ENCODE measurements at regions not wholly inside any gene's neighbourhood (a gene's known extent, or its start where the extent isn't known, plus 50 kb on each side); places are given as distances from the start of the nearest gene placed in this dataset.

GRCh38 chr14:53478174-53478573 lies 325.1 kb upstream of the DDHD1 start:
- in situ Hi-C loops (cut with HindIII; ENCODE audit: low pct_unique_long_range_greater_than_20kb, low sequenced_read_pairs): no loop called here

DNA sequence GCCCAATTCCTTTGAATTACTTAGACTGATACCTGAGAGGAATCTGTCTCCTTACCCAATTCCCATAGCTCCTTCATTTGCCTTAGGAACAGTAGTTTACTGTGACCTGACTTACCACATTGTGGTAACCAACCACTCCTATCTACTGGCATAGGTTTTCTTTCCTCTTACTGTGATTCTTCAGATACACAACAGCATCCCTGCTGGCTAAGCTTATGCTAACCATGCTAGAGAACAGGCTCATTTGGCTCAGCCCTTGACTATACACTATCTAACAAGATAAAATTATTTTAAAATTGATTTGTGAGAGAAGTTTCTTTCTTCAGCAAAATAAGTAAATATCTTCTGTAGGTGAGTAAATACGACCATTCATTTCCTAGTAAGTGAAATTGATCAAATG lies 320.4 kb upstream of the DDHD1 start:
- in situ Hi-C loops (cut with HindIII; ENCODE audit: low pct_unique_long_range_greater_than_20kb, low sequenced_read_pairs): no loop called here
- no peak for DNase-seq (ENCODE audit: low read depth)

More at GRCh38 chr14:53478174-53478573, 325.1 kb upstream of the DDHD1 start:
- no peak for DNase-seq (ENCODE audit: low read depth)

- DNase-seq (ENCODE audit: low read depth): no peak
- in situ Hi-C loops (cut with HindIII; ENCODE audit: low pct_unique_long_range_greater_than_20kb, low sequenced_read_pairs): no loop called here
These were observed 319.2 kb upstream of the DDHD1 start for GRCh38 chr14:53472306-53472705.

- DNase-seq (ENCODE audit: low read depth): no peak
- in situ Hi-C loops (cut with HindIII; ENCODE audit: low pct_unique_long_range_greater_than_20kb, low sequenced_read_pairs): no loop called here
These were observed 317.4 kb upstream of the DDHD1 start for GRCh38 chr14:53470351-53471043.

DNA sequence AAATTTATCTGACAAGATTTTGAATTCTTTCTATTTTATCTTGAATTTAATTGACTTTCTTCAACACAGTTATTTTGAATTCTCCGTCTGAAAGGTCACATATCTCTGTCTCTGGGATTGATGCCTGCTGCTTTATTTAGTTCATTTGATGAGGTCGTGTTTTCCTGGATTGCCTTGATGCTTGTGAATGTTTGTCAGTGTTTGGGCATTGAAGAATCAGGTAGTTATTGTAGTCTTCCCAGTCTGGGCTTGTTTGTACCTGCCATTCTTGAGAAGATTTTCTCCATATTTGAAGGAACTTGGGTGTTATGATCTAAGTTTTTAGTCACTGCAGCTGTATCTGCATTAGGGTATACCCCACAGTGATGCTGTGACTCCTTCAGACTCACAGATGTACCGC lies 315.8 kb upstream of the DDHD1 start:
- DNase-seq (ENCODE audit: low read depth): no peak
- in situ Hi-C loops (cut with HindIII; ENCODE audit: low pct_unique_long_range_greater_than_20kb, low sequenced_read_pairs): no loop called here

GRCh38 chr14:53464376-53464775 lies 311.3 kb upstream of the DDHD1 start:
- in situ Hi-C loops (cut with HindIII; ENCODE audit: low pct_unique_long_range_greater_than_20kb, low sequenced_read_pairs): no loop called here

DNA sequence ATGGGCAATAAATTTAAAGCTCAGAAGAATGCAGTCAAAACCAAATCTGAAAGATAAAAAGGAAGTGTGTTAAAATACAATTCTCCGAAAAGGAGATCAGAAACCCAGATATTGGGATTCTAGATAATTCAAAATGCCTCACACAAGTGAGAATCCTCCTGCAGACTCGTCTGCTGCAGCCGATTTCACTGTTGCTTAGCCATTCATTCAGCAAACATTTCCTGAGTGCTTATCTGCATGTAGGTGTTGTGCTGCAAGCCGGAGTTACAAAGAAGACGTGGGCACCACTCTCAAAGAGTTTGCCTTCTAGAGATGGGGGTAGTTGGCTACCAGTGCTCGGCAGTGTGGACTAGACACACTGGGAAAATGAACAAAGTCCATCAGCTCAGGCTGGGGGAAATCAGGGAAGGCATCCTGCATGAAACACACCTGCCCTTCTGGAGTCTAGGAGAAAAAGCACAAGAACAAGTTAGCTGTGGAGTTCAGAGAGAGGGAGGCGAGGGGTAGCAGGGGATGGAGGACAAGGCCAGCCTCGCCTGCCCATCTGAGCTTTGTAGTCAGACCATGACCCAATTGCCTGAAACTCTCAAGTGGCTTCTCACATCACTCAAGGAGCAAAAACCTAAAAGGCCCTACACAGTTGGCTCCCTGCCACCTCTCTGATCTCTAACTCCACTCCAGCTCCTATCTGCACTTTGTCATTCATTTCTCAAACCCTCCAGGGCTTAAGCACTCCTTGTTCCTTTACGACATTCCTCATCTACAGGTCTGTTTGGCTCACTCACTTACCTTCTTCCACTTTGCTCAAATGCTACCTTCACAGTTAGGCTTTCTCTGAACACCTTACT lies 310.0 kb upstream of the DDHD1 start:
- DNase-seq (ENCODE audit: low read depth): no peak
- in situ Hi-C loops (cut with HindIII; ENCODE audit: low pct_unique_long_range_greater_than_20kb, low sequenced_read_pairs): no loop called here

More at GRCh38 chr14:53464376-53464775, 311.3 kb upstream of the DDHD1 start:
- no peak for DNase-seq (ENCODE audit: low read depth)

- in situ Hi-C loops (cut with HindIII; ENCODE audit: low pct_unique_long_range_greater_than_20kb, low sequenced_read_pairs): no loop called here
- DNase-seq (ENCODE audit: low read depth): no peak
These were observed 308.7 kb upstream of the DDHD1 start for GRCh38 chr14:53461858-53462257.

DNA sequence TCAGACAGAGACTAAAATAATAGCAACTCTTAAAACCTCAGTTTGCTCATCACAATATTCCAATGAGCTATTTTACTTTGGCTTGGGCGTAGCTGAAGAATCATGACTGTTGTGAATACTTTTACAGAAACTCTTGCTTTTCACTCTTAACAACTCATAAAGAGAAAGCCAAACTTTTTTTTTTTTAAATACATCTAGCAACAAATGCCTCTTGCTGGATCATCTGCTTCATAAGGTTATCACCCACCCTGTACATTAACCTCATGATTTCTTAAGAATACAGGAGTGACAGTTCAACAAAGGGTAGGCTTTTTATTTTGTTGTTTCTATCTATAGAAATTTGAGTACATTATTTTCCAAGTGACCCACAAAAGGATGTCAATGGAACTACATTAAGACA lies 307.4 kb upstream of the DDHD1 start:
- DNase-seq (ENCODE audit: low read depth): no peak
- in situ Hi-C loops (cut with HindIII; ENCODE audit: low pct_unique_long_range_greater_than_20kb, low sequenced_read_pairs): no loop called here

GRCh38 chr14:53458368-53458814 lies 305.3 kb upstream of the DDHD1 start:
- in situ Hi-C loops (cut with HindIII; ENCODE audit: low pct_unique_long_range_greater_than_20kb, low sequenced_read_pairs): no loop called here
- peak; percentile 59 for DNase-seq (ENCODE audit: low read depth)

DNA sequence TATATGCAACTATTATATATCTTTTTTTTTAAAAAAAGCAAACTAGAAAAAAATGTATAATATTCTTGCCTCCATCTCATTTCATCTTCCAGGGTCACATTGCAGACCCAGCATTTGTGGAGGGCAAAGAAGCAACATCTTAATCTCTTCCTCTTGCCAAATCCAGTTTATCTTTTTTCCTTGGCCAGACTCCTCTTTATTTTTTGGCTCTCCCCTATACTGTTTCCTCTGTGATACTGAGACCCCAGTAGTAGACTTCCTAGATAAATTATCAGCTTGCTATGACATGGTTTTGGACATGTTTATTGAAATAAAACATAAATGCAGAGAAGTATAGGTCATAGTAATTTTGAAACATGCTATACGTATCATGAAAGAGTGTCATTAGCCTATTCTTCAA lies 303.8 kb upstream of the DDHD1 start:
- DNase-seq (ENCODE audit: low read depth): no peak
- in situ Hi-C loops (cut with HindIII; ENCODE audit: low pct_unique_long_range_greater_than_20kb, low sequenced_read_pairs): no loop called here

- DNase-seq (ENCODE audit: low read depth): no peak
- in situ Hi-C loops (cut with HindIII; ENCODE audit: low pct_unique_long_range_greater_than_20kb, low sequenced_read_pairs): no loop called here
These were observed 299.0 kb upstream of the DDHD1 start for GRCh38 chr14:53452005-53452673.

DNA sequence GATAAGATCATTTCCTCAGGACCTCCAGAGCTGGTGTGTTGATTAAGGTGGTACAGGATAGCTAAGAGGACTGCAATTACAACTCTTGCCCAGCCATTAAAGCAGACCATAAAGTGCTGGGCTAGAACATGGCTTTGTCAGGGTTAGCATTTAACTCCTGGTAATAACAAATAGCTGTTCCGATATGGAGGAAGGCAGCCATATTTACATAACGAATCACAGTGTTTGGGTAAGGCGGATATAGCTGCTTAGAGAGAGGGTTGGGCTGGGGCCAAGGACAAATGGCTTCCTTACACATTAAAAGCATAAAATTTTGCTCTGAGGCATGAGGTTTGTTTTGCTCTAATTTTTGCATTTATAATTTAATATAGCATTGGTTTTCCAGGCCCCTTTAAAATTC lies 297.7 kb upstream of the DDHD1 start:
- no peak for DNase-seq (ENCODE audit: low read depth)
- in situ Hi-C loops (cut with HindIII; ENCODE audit: low pct_unique_long_range_greater_than_20kb, low sequenced_read_pairs): no loop called here

DNA sequence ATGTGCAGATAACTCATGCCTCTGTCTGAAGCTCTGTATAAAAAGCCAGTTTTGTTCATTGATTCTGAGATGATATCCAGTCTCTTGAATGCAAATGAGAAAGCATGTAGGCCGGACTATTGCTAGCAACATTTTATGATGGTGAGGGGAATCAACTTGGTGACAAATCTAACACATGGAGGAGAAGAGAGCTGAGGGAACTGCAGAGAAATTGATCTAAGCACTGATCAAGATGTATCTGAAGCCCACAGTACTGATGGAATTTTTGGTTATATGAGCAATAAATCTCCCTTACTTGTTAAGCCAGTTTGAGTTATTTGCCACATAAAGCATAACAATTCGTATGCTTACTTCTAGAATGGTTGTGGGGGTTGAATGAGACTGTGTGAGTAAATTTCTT lies 295.6 kb upstream of the DDHD1 start:
- DNase-seq (ENCODE audit: low read depth): no peak
- in situ Hi-C loops (cut with HindIII; ENCODE audit: low pct_unique_long_range_greater_than_20kb, low sequenced_read_pairs): no loop called here

- in situ Hi-C loops (cut with HindIII; ENCODE audit: low pct_unique_long_range_greater_than_20kb, low sequenced_read_pairs): no loop called here
These were observed 291.7 kb upstream of the DDHD1 start for GRCh38 chr14:53444677-53445312.

DNA sequence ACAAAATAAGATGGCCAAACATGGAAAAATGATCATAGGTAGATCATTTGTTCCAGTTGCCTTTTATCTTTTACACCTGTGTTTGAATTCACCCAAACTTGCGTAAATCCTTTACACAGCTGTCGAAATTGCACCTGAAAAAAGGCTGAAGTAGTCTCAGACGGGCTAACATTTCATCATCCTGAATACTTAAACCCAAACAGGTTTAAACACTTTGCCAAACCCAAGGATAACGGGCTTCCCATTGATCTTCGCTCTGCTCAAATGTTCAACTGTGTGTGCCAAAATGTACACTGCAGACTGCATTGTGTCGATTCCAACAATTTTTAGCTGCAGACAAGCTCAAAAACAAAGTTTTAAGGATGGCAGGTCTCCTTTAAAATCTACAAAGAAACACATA lies 288.7 kb upstream of the DDHD1 start:
- DNase-seq (ENCODE audit: low read depth): no peak
- in situ Hi-C loops (cut with HindIII; ENCODE audit: low pct_unique_long_range_greater_than_20kb, low sequenced_read_pairs): no loop called here

More at GRCh38 chr14:53444677-53445312, 291.7 kb upstream of the DDHD1 start:
- DNase-seq (ENCODE audit: low read depth): no peak

DNA sequence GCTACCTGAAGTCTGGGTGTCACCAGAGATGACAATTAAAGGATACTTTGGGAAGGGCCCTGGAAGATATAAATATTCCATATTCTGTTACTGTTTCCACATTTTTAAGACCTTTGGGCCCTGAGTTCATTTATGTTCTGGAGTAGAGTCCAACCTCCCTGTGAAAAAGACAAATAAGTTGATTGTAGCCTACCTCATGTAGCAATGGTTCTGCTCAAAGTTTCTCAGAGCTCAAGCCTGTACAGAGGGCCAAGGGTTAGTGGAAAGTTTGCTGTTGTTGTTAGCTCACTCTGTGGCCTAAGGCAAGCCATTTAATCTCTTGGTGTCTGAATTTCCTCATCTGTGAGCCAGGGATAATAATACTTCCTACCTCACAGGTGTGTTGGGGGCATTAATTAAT lies 284.7 kb upstream of the DDHD1 start:
- DNase-seq (ENCODE audit: low read depth): no peak
- in situ Hi-C loops (cut with HindIII; ENCODE audit: low pct_unique_long_range_greater_than_20kb, low sequenced_read_pairs): no loop called here

GRCh38 chr14:53432378-53432802 lies 279.3 kb upstream of the DDHD1 start:
- in situ Hi-C loops (cut with HindIII; ENCODE audit: low pct_unique_long_range_greater_than_20kb, low sequenced_read_pairs): no loop called here
- peak; percentile 28 for DNase-seq (ENCODE audit: low read depth)

DNA sequence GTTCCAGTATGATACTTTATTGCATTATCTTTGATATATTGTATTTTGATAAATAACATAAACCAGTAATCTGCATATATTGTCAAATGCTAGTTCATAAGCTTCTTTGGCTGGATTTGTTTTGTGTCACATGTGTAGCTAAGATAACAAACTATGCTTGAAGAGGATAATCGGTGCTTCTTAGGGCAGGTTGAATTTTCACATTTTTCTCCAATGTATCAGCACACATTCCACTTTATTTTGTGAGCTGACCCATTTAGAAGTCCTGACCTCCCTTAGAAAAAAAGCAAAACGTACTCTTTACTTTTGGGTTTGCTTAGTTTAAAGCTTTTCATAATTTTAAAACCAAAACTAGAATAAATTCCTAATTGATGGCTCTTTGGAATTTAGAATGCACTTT lies 277.7 kb upstream of the DDHD1 start:
- in situ Hi-C loops (cut with HindIII; ENCODE audit: low pct_unique_long_range_greater_than_20kb, low sequenced_read_pairs): no loop called here
- DNase-seq (ENCODE audit: low read depth): no peak
